GM18498 (cell line): ENCODE measurements at regions not wholly inside any gene's neighbourhood (a gene's known extent, or its start where the extent isn't known, plus 50 kb on each side); places are given as distances from the start of the nearest gene placed in this dataset.

Source experiments
- ATAC-seq: cut with Tn5 transposase; IDR thresholded peaks from one replicate; pipeline ENCODE4 v1.9.1; 2021; ENCODE audit warnings: mild to moderate bottlenecking, moderate library complexity; ENCODE audit not compliant: unreplicated experiment

DNA sequence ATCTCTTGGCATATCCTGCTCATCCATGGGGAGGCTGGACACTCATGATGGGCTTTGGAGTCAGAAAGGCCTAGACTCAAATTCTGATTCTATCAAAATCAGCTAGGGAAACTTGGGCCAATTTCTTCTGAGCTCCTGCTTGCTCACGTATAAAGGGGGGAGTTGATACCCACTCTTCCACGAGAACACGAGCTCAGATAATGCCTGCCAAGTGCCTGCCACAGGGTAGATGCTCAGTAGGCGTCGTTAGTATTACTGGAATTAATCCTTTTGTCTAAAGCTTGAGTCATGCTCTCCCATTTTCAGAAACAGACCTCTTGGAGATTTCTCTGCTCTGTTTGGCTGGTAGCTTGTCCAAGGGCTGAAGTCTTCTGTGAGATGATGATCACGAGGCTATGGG lies 238.3 kb upstream of the MVB12B start:
- ATAC-seq: no peak

DNA sequence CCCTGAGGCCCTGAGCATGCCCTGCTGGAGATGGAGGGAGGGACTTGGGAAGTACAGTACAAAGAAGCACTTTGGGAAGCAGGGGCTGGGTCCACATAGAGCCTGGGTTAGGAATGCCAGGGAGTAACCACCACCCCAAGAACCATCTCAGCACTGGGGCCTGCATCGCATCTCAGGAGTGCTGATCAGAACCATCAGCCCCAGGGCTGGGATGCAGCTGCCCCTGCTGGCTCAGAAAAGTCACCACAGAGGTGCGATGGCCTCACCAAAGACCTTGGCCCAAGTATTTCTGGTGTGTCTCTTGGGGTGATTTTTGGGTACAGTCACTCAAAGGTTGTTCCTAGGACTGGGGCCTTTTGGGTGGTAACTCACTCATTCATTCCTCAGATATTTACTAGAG lies 236.8 kb upstream of the MVB12B start:
- ATAC-seq: no peak

DNA sequence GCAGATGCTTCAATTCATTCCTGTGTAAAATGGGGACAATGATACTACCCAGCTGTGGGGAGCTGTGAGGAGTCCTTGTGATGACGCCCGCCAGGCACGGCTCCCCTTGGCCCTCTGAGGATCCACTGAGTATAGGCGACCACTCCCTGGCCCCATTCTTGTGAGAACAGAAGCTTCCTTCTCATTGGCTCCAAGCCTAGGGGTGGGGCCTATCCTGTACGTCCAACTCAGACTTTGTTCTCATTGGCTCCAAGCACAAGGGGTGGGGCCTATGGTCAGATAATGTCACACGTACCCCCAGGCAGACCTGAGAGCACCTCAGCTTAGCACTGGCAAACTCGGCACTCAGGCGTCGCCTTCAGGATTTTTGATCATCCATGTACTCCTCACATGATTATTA lies 232.9 kb upstream of the MVB12B start:
- ATAC-seq: no peak

DNA sequence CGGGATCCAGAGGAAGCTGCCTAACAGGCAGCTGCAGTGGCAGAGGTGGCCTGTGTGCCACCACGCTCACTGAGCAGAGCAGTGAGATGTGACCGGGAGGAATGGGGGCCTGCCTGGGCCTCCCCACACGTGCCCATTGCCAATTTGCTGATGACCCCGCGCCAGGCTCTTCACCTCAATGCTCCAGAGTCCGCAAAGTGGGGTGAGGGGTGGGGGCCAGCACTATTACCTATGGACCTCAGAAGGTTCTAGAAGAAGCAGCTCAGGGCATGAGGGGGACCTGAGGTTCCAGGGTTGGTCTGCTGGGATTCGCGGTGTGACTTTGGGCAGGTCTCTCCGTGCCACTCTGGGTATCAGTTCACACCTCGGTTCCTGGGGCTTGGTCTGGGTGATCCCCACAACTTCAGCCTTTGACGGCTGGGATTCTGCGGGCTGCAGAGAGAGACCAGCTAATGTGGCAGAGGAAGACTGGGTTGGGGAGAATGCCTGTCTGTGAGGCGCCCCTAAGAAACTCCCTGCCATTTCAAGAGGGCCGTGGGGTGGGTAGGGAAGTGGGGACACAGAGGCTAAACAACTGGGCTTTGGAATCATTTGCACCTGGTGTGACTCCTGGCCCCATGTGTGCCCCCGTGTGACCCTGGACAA lies 231.0 kb upstream of the MVB12B start:
- ATAC-seq: no peak

DNA sequence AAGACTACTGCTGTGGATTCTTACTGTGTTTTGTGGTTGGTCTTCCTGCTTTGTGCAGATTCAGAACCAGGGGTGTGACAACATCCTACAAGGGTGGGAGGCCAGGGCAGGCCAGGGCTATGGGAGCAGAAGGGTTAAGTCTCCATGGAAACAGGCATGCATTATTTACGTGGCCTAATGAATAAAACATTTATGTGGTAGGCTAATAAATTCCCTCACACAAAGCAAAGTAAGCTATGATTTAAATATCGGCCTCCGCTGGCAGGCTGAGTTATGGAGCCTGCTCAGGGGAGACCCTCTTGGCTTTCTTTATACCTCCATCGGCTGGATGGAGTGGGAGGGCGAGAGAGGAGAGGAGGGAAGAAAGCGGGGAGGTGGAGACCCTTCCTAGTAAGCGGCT lies 230.3 kb upstream of the MVB12B start:
- ATAC-seq: no peak

DNA sequence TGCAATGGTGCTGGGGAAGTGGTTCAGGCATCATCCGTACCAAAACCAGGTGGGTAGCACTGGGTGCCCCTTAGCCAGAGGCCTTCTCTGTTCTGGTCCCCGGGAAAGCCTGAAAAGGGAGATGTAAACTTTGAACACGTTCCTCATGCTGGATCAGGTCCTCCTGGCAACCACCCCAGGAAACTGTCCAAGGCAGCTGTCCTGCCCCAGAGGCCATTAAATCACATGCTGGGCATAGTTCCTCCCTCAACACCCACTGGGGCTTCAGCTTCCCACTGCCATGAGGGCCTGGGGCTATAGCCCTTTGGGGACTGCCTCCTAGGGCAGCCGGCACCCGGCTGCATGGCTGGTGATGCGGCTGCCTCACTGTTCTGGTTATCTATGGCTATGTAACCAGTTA lies 228.9 kb upstream of the MVB12B start:
- ATAC-seq: no peak

DNA sequence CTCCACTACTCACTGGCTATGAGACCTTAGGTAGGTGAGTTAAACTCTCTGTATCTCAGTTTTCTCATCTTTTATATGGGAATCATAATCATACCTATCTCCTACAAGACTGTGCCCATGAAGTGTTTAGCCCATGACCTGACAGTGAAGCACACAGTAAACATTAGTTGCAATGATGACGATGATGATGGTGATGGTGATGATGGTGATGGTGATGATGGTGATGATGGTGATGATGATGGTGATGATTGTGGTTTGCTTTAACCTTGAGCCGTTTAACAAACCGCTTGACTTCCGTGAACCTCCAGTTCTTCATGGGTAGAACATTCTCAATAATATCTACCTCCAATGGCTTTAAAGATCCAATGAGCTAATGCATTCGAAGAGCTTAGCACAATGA lies 220.2 kb upstream of the MVB12B start:
- no peak for ATAC-seq

DNA sequence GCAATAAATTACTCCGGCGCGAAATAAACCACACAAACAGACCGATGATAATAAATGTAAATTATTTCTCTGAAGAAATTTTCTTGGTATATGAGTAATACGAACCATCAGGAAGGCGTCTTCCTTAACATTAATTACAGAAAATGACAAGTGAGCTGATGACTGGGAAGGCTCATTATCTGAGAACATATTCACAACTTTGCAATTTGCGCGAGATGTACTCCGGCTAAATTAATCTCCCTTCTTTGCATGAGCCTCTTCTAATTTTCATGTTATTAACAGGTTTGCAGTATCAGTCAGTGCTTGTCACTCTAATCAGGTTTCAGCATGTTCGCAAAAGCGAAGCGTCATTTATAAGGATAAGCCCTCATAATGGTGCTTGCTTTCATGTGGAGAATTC lies 218.9 kb upstream of the MVB12B start:
- no peak for ATAC-seq

DNA sequence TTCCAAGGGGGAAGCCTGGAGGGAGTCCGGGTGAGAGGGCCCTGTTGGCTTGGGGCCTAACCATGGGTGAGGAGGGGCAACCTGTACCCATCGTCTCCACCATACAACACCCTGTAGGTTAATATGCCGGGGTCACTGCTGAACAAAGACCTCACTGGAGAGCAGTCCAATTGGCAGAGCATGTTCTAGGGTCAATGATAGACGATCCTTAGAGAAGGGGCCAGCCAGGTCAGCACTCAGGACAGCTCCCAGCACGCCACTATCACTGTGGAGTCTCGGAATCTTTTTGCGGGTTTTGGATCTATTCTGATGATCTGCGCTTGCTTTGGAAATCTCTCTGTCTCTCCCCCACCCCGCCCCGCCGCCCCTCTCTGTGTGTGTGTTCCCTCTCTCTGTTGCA lies 218.4 kb upstream of the MVB12B start:
- no peak for ATAC-seq

DNA sequence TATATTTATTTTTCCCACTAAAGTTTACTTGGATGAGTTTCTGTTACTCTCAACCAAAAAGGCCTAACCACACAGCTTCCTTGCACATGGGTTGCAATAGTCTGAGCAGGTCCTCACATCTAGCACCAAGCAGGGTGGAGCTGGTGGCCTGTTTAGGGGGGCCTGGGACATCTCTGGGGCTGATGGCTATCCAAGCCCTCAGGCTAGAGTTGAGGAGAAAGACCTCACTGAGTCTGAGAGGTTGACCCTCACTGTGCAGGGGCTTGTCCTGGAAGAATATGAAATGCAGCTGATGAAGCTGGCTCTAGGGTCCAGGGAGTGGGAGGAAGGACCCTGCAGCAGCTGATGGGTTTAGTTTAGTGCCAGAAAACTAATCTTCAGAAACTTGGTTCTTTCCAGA lies 217.1 kb upstream of the MVB12B start:
- ATAC-seq: no peak

DNA sequence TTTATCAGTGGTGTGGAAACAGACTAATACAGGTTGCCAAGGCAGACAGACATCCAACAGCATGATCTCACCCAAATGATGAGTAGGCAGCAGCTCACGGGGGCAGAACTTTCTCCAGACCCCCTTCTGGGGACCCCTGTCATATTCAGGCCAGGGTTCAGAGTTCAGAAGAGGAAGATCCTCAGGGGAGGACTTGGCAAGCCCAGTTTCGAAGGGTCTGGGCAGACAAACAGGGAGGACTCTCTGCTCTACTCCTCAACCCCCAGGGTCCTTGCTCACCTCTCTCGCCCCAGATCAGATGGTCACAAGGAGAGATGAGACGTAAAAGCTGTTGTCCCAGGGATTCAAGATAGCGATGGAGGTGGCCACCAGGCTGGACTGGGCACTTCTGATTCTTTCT lies 215.1 kb upstream of the MVB12B start:
- no peak for ATAC-seq

DNA sequence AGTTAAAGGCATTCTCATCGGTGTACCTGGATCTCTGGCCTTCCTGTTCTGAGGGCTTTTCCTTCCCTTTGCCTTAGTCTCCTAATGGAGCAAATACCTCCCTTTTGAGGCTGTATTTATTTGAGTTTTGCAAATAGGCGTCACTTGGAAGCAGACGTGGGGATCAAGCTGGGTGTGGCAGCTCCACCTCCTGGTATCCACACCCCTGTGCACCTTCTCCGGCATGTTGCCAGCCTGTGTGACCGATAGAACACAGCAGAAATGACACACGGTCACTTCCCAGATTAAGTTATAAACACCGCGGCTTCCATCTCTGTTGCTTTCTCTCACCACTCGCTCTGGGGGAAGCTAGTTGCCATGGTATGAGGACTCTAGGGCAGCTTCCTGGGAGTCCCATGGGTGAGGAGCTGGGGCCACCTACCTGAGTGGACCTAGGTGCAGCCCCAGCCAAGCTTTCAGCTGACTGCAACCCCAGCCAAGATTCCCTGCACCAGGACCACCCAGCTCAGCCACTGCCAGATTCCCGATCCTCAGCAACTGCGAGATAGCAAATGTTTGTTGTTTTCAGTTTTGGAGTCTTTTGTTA lies 214.4 kb upstream of the MVB12B start:
- no peak for ATAC-seq

DNA sequence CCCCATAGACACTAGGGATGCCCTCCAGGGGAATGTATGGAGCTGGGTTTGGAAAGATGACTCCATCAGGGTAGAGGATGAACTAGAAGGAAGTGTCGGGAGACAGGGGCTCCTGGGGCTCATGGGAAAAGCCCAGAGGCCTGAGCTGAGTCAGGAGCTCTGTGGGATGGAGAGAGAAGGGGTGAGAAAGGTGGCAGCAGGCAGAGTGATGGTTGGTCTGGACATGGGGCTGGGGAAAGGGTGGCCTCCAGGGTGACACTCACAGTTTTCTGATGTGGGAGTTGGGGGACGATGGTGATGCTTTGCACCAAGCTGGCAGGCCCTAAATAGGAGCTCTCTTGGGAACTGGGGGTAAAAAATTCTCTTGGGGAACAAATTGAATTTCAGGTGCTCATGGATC lies 213.5 kb upstream of the MVB12B start:
- no peak for ATAC-seq

DNA sequence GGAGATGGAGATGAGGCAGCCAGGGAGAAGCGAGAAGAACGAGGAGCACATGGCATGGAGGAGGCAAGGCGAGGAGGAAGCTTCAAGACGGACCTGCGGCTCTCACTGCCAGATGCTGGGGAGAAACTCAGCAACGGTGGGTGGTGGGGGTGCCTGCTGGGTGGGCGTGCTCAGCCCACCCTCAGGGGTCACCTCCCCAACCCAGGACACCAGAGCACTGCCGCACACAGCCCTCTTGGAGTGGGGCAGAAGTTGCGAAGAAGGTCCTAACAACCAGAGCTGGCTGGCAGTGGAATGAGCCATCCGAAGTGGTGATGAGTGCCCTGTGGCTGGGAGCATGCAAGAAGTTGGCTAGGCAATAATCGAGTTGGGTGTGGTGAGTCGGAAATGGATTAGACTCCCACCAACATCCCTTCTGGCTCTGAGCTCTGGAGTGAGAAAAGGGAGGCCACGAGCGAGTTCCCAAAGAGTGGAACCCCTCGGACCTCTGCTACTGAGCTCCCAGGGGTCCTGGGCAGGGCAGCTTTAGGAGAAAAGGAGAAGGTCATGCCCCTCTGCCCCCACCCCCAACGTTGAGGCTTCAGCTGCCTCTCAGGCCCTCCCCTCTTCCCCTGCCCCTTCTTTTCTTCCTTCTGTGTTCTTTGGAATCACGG lies 212.7 kb upstream of the MVB12B start:
- no peak for ATAC-seq

DNA sequence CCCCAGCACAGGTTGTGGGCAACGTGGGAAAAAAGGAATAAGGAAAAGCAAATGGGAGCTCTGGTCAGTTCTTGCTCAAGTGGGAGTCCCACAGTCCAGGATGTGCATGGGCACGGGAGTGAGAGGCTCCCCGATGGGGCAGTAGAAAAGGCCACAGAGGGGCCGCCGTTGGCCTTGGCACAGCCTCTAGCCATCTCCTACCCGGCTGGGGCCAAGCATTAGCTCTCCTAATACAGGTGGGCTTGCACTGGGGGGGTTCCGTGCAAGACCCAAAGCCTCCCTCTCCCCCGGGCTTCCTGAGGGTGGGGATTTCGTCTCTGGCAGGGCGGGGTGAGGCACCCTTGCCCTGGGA lies 212.2 kb upstream of the MVB12B start:
- no peak for ATAC-seq

DNA sequence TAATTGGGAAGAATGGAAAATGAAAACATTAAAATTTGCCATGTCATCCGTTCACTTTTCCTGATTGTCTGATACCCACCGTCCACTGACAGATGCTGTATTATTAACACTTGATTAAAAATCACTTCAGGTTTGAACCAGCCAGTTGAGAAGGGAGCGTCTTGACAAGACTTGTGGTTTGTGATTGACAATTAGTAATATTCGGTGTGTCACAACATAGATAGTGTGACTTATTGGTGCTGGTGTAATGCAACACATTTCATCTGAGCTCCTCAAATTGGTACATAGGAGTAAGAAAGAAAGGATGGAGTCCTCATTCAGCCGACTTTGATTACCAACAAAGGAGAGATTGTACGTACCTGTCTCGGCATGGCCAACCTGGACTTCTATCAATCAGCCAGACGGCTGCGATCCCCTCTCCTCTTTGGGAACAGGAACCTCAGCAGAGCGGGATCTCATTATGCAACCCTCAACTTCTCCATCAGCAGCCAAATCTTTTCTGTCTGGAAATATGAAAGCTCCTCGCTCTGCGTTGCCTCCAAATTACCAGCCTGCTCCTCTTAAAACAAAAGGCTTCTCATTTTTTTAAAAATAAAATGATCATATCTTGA lies 211.7 kb upstream of the MVB12B start:
- ATAC-seq: no peak

DNA sequence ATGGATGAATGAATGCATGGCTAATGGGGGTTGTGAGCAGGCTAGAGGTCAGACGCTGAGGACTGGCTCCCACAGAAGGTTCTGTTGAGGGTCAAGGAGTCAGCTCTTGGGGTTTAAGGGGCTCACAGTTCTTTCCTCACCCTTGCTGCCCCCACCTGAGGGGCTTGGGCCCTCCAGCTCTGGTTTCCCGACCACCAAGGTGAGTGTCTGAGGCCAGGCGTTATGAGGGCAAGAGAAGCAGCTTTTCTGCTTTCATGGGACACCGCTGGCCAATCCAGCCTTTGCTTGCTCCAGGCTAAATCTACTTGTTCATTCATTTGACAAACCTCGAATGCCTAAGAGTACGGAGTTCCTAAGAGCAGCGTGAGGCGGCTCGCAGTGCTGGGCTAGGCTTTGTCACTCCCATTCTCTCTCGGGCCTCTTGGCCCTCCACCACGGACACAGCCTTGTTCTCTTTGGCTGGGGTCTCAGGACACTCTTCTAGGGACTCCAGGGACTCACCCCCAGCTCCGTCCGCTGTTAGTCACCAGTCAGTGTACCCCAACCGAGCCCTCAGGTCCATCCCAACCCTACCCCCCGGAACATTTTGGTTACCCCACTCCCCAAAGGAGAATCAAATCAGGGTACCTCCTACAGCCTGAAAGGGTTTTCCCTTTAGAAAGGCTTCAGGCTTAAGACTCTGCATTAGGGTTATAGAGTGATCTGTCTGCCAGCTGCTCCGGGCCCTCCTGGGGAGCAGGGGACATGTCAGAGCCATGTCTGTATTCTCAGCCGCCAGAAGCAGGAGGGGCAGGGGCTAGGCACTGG lies 210.1 kb upstream of the MVB12B start:
- ATAC-seq: no peak

DNA sequence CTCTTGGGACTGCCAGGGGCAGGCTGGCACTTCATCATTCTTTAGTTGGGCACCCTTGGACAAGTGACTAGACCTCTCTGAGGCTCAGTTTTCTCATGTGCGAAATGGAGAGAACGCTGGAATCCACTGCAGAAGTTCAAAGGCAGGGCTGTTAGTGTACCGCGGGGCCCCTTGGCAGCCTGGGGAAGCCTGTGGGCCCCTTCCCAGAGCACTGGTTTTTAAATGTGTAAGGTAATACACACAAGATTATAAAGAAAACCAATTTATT lies 209.5 kb upstream of the MVB12B start:
- no peak for ATAC-seq

DNA sequence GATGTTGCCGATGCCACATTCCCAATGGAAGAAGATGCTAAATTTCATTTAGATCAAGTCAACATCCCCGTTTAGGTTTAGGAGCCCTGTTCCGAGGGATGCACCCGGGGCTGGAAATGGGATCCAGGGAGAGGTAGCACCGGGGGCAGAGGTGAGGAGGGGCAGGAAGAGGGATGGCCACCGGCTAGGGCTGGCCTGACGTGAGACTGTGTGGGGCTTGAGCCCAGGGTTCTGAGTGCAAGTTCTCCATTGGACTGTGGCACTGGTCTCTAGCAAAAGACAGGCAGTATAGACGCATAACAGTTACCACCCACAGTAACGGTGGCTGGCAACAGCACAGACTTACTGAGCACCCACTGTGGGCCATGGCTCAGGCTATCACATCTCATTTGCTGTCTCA lies 209.0 kb upstream of the MVB12B start:
- ATAC-seq: no peak

DNA sequence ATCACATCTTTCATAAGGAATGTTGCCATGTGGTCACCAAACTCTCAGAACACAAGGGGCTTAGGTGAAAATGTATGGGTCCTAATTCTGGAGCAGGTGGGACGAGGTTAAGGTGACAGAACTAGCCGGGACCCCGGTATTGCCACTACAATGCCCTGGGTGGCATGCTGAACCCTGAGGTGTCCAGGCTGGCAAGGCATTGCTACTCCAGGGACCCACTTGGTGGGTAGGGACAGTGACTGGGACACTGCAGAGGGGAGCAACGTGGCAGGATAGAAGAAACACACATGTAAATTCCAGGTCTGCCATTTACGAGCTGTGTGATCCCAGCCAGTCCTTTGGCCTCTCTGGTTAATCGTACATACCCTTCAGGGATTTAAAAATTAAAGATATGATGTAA lies 206.9 kb upstream of the MVB12B start:
- no peak for ATAC-seq

DNA sequence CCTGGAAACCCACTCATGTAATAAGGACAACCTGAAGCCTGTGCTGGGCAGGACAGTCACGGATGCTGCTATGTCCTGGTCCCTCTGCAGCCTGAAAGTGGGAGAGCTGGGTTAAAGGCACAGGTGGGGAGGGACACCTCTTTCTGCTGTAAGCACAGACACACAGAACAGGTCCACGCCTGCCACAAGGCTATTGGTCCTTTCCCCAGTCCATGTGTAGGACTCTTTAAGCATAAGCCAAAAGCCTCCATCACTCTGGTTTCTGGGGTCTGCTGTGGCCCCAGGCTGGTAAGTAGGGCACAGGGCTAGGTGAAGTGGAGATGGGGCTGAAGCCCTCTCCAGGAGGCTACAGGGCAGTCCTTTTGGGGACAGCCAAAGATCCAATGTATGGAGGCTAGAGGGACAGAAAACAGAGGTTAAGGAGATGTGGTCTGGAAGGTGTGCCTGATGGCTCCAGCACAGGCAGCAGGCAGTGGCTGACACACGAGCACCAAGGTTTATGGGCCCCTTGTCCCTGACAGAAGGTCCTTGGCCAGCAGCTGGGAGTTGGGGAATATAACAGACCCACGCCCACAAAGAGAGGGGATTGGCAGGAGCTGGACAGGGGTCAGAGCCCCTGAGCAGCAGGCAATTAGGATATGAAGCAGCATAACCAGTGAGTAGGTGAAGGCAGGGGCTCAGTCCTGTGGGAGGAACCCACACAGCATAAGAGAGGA lies 203.6 kb upstream of the MVB12B start:
- ATAC-seq: no peak
